PC-3 (cell line): ENCODE measurements at regions not wholly inside any gene's neighbourhood (a gene's known extent, or its start where the extent isn't known, plus 50 kb on each side); places are given as distances from the start of the nearest gene placed in this dataset.

Experiments used
- EZH2 ChIP-seq: fragments of 300-600 bp; sonication (generic); IDR thresholded peaks from one replicate; pipeline ENCODE4 v1.6.1; 2017; ENCODE audit warnings: antibody characterized with exemption, mild to moderate bottlenecking, low read length; ENCODE audit not compliant: unreplicated experiment
- TF ChIP-seq, protein P1 (sequence below): fragments of 300-600 bp; sonication (generic); conservative IDR thresholded peaks from 2 replicates; pipeline ENCODE4 v1.5.1; 2017; ENCODE audit warnings: antibody characterized with exemption, low read depth, mild to moderate bottlenecking, low read length

DNA sequence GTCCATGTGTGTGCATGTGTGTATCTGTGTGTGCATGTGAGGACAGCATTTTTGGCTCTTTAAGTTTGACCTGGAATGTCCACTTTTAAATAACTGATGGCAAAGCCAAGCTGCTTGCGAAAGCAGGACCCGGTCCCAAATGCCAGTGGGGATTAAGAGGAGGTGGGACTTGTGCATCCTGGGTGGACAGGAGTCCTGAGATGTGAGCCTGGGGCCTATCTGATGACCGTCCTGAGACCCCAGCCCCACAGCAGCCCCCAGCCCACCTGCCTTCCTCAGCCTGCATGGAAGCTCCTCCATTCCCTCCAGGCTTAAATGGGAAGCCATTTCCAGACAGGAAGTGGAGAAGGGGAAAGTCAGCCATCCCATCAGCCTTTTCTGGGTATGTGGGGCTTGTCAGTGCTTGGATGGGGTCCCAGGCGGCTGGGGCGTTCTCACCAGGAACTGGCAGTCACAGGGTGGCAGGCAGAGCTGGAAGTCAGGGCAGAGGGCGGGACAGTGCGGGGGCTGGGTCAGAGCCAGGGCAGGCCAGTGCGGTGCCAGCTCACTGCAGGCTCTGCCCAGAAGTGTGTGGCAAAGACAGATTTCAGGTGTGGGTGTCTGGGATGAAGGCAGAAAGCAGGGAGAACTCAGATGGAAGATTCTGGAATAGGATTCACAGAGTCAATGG is 117.8 kb downstream of the ACKR3 start:
- TF ChIP-seq, protein P1, sequence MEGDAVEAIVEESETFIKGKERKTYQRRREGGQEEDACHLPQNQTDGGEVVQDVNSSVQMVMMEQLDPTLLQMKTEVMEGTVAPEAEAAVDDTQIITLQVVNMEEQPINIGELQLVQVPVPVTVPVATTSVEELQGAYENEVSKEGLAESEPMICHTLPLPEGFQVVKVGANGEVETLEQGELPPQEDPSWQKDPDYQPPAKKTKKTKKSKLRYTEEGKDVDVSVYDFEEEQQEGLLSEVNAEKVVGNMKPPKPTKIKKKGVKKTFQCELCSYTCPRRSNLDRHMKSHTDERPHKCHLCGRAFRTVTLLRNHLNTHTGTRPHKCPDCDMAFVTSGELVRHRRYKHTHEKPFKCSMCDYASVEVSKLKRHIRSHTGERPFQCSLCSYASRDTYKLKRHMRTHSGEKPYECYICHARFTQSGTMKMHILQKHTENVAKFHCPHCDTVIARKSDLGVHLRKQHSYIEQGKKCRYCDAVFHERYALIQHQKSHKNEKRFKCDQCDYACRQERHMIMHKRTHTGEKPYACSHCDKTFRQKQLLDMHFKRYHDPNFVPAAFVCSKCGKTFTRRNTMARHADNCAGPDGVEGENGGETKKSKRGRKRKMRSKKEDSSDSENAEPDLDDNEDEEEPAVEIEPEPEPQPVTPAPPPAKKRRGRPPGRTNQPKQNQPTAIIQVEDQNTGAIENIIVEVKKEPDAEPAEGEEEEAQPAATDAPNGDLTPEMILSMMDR: no peak
- no peak for TF ChIP-seq EZH2
